ENCODE measurements at regions not wholly inside any gene's neighbourhood (a gene's known extent, or its start where the extent isn't known, plus 50 kb on each side); places are given as distances from the start of the nearest gene placed in this dataset.

GRCh38 chr14:31953210-31953609 is 123.9 kb upstream of the ARHGAP5 start:
- Histone ChIP-seq H3K4me3 (no peak overlapping the region), H3K9me3 (peaks cover 7% of the 10 kb centered on the region; the same call in 2 of the 3 replicates), H3K4me1 (peaks cover 70% of the 10 kb centered on the region), H3K4me2 (no peak overlapping the region), H3K27ac (peak overlapping the region in 1 of 2 experiments; percentile 82; a peak in 3 of 6 replicates)
- no peak for FAIRE-seq
- DNase-seq (ENCODE audit: low read depth in 1 of 2, low spot score in 1 of 2) = no peak
- ATAC-seq = no peak
- 83% methylated on average over 6 of the region's 6 CpGs for WGBS (ENCODE audit: missing lambda C conversion rate)
- ChIA-PET POLR2A (no interaction called here), CTCF (interaction anchor here (1.2 to 1.3 kb wide), 2 partner anchors 13 to 18 kb away, joined by 4 read pairs; no protein-coding TSS in a partner anchor)
- no peak for TF ChIP-seq JUNB (IDR thresholded peaks at IDR 0.05)
- no peak for TF ChIP-seq MYC (IDR thresholded peaks at IDR 0.05; ENCODE audit: borderline replicate concordance, low read length)
- no peak for TF ChIP-seq SREBF2 (IDR thresholded peaks at IDR 0.05)
- TF ChIP-seq MAX (IDR thresholded peaks at IDR 0.05) = no peak
- no peak for TF ChIP-seq HOXB5 (CRISPR knock-in tag; IDR thresholded peaks at IDR 0.05)

GRCh38 chr14:31954991-31955390 is 122.1 kb upstream of the ARHGAP5 start:
- peaks cover 11% of the 10 kb centered on the region; the same call in 2 of the 3 replicates for H3K9me3 ChIP-seq
- peak; percentile 49 for TF ChIP-seq MAFK (IDR thresholded peaks at IDR 0.05; ENCODE audit: partially characterized antibody)
- TF ChIP-seq SMC3 (IDR thresholded peaks at IDR 0.05) = no peak
- TF ChIP-seq MYC (IDR thresholded peaks at IDR 0.05; ENCODE audit: borderline replicate concordance, low read length) = no peak
- no peak for TF ChIP-seq FOSL2 (IDR thresholded peaks at IDR 0.05)
- TF ChIP-seq FOSL2 (CRISPR knock-in tag; IDR thresholded peaks at IDR 0.05) = 0 out of 2 replicates have a peak, but pooled peaks have one; percentile 41
- no peak for TF ChIP-seq POLR2A (IDR thresholded peaks at IDR 0.05; ENCODE audit: low read length)
- peak overlapping the region; percentile 82 to 85 for H3K27ac ChIP-seq
- ChIA-PET POLR2A (interaction anchor here (1.8 kb wide), 1 partner anchor 121 kb away, joined by 4 read pairs; the partner anchor contains the start of gene ARHGAP5), CTCF (interaction anchor here (1.0 to 1.4 kb wide), 3 partner anchors 29 to 80 kb away, joined by 3 to 4 read pairs (median 3); no protein-coding TSS in a partner anchor)
- no peak for ATAC-seq
- H3K4me2 ChIP-seq = peak overlapping the region; percentile 73
- DNase-seq (ENCODE audit: low read depth in 1 of 2, low spot score in 1 of 2) = no peak
- H3K4me3 ChIP-seq = no peak overlapping the region
- H3K4me1 ChIP-seq = peaks cover 57% of the 10 kb centered on the region
- FAIRE-seq = no peak

- WGBS (ENCODE audit: missing lambda C conversion rate) = 8% methylated on average over 5 of the region's 5 CpGs
- H3K4me1 ChIP-seq = peaks cover 47% of the 10 kb centered on the region
- no peak overlapping the region for H3K4me3 ChIP-seq
- ChIA-PET CTCF (interaction anchor here (0.7 to 1.4 kb wide), 5 partner anchors 9 to 78 kb away, joined by 3 to 5 read pairs (median 3); no protein-coding TSS in a partner anchor), POLR2A (interaction anchor here (1.1 to 1.8 kb wide), 2 partner anchors 55 to 120 kb away, joined by 3 to 4 read pairs; partner anchors contain the start of gene ARHGAP5)
- FAIRE-seq = no peak
- peak overlapping the region; percentile 73 for H3K4me2 ChIP-seq
- peak; percentile 85 to 92 for ATAC-seq
- DNase-seq (ENCODE audit: low read depth in 1 of 2, low spot score in 1 of 2) = peak; percentile 48 to 90
- H3K27ac ChIP-seq = peak overlapping the region; percentile 82 to 85
- peaks cover 18% of the 10 kb centered on the region; the same call in 2 of the 3 replicates for H3K9me3 ChIP-seq
- TF ChIP-seq SMC3 (IDR thresholded peaks at IDR 0.05) = peak; percentile 29; the same call in 2 of the 3 replicates
- no peak for TF ChIP-seq ELK1 (IDR thresholded peaks at IDR 0.05; ENCODE audit: low read depth, low read length)
- peak; percentile 27; the same call in 1 of the 2 replicates for TF ChIP-seq JUNB (IDR thresholded peaks at IDR 0.05)
- peak; percentile 13 to 33; a peak in 2 of 5 replicates for TF ChIP-seq RAD21 (conservative IDR thresholded peaks at IDR 0.05 in 1 of 2, IDR thresholded peaks at IDR 0.05 in 1 of 2)
- no peak for TF ChIP-seq CHD4 (IDR thresholded peaks at IDR 0.05; ENCODE audit: borderline replicate concordance)
- peak; percentile 59; the same call in 1 of the 2 replicates for TF ChIP-seq GATA3 (IDR thresholded peaks at IDR 0.05; ENCODE audit: borderline replicate concordance)
- no peak for TF ChIP-seq FOSL2 (IDR thresholded peaks at IDR 0.05)
- TF ChIP-seq FOSL2 (CRISPR knock-in tag; IDR thresholded peaks at IDR 0.05) = no peak; the same call in 1 of the 2 replicates
- TF ChIP-seq ZFP36 (IDR thresholded peaks at IDR 0.05; ENCODE audit: borderline replicate concordance, partially characterized antibody) = no peak
- TF ChIP-seq HOXB5 (CRISPR knock-in tag; IDR thresholded peaks at IDR 0.05) = no peak
- no peak for TF ChIP-seq RFX5 (IDR thresholded peaks at IDR 0.05)
- peak; percentile 26; the same call in 1 of the 2 replicates for TF ChIP-seq MAX (IDR thresholded peaks at IDR 0.05)
- TF ChIP-seq ATOH8 (CRISPR knock-in tag; IDR thresholded peaks at IDR 0.05; ENCODE audit: low read depth) = no peak; the same call in 1 of the 2 replicates
Observed at GRCh38 chr14:31955936-31956579, 121.0 kb upstream of the ARHGAP5 start.
